Kidney (tissue), 13 donors: ENCODE measurements at regions not wholly inside any gene's neighbourhood (a gene's known extent, or its start where the extent isn't known, plus 50 kb on each side); places are given as distances from the start of the nearest gene placed in this dataset.

ENCODE experiments used
- DNase-seq, 5 donors: peaks; one replicate each; pipeline ENCODE4 v3.0.0-alpha.2; 2013 to 2020
- FAIRE-seq: peaks from 2 replicates; lab custom pipeline; 2012; peaks lifted over from hg19 to GRCh38; lab: Jason Lieb, UNC
- H3K27ac ChIP-seq, 2 donors: one replicate each; pipeline ENCODE4 v1.7.0; 2013; ENCODE audit warnings: low read depth in 2 of 2, low read length in 2 of 2, inconsistent platforms in 1 of 2
- H3K27me3 ChIP-seq: one replicate; pipeline ENCODE4 v1.7.1; 2013; ENCODE audit warnings: low read length, inconsistent platforms; ENCODE audit not compliant: control insufficient read depth, insufficient read depth
- H3K36me3 ChIP-seq, 3 donors: one replicate each; pipeline versions ENCODE4 v1.7.0 to v1.7.1; 2013; ENCODE audit warnings: low read length in 3 of 3, control low read depth in 1 of 3, inconsistent platforms in 1 of 3; ENCODE audit not compliant: insufficient read depth in 3 of 3, control insufficient read depth in 2 of 3
- H3K4me1 ChIP-seq, 3 donors: one replicate each; pipeline versions ENCODE4 v1.7.0 to v1.7.1; 2013; ENCODE audit warnings: low read length in 3 of 3, inconsistent platforms in 1 of 3, low read depth in 1 of 3; ENCODE audit not compliant: control insufficient read depth in 2 of 3, insufficient read depth in 2 of 3
- H3K4me3 ChIP-seq, 3 donors: one replicate each; pipeline versions ENCODE4 v1.7.0 to v1.8.1; 2013; ENCODE audit warnings: low read length in 3 of 3, control low read depth in 1 of 3, inconsistent platforms in 1 of 3
- H3K9ac ChIP-seq, 3 donors: one replicate each; pipeline versions ENCODE4 v1.7.0 to v1.7.1; 2013; ENCODE audit warnings: low read length in 3 of 3, control low read depth in 1 of 3, inconsistent platforms in 1 of 3
- H3K9me3 ChIP-seq, 3 donors: one replicate each; pipeline versions ENCODE4 v1.7.0 to v1.7.1; 2013; ENCODE audit warnings: low read length in 3 of 3, control low read depth in 1 of 3, inconsistent platforms in 1 of 3; ENCODE audit not compliant: control insufficient read depth in 2 of 3, insufficient read depth in 1 of 3
- CTCF ChIP-seq: IDR thresholded peaks from 3 replicates; pipeline ENCODE4 v1.5.1; 2012; ENCODE audit warnings: mild to moderate bottlenecking, moderate library complexity, borderline replicate concordance; ENCODE audit not compliant: insufficient read depth; ENCODE audit errors: extremely low read depth
- intact Hi-C: fragments of 100-400 bp; cut with DNase I; formaldehyde crosslinking; loops from one replicate; pipeline ENCODE4 v1.11.1; 2022
- donor health status: control.
- donor health status: control.
- donor health status: control.
- donor health status: control.
- donor health status: control.
- donor health status: DM: yes; HTN: yes; CAD: no.
- donor health status: Normal renal cell carcinoma (clear cell type).

DNA sequence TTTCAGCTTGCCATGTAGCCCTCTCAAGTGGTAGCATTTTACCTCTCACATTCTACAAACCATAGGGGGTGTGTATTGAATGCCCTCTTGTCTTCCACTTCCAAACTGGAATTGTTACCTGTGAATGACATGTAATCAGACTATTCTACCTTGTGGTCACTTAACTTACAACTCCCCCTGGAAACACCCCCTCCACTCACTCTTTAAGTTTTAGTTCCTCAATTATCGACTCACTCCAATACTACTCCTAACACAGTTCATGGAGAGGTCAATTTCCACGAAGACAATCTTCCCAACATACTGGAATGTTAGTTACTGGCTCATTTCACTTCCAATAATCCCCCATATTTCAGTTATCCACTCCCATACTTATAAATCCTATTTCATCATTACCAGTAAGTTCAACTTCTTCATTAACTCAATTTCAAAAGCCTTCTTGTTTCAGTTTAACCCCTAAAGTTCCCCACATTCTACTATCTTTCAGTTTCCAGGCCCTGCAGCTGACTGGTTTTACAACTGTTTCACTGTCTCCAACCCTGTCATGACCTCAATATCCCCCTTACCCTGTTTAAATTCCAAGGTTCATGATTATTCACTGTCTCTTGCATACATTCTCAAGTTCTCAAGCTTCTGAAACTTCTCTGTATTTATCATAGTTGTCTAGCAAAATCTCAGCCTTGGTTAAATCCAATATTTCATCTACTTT lies 92.5 kb downstream of the C11orf87 start:
- intact Hi-C loops = no loop called here
- H3K4me3 ChIP-seq = no peak overlapping the region
- TF ChIP-seq CTCF = no peak
- H3K27ac ChIP-seq = no peak overlapping the region
- no peak for FAIRE-seq
- DNase-seq = no peak
- no peaks in the 10 kb centered on the region for H3K4me1 ChIP-seq
- H3K9ac ChIP-seq = no peak overlapping the region
- H3K27me3 ChIP-seq = no peaks in the 10 kb centered on the region
- H3K36me3 ChIP-seq = no peaks in the 10 kb centered on the region
- H3K9me3 ChIP-seq = no peaks in the 10 kb centered on the region

GRCh38 chr11:109519253-109519652 lies 97.3 kb downstream of the C11orf87 start:
- FAIRE-seq (no peak), DNase-seq (no peak)
- intact Hi-C loops = no loop called here
- TF ChIP-seq CTCF = no peak
- Histone ChIP-seq H3K4me1 (no peaks in the 10 kb centered on the region), H3K27me3 (no peaks in the 10 kb centered on the region), H3K9me3 (no peaks in the 10 kb centered on the region), H3K9ac (no peak overlapping the region), H3K27ac (no peak overlapping the region), H3K4me3 (no peak overlapping the region), H3K36me3 (no peaks in the 10 kb centered on the region)

GRCh38 chr11:109521571-109522086 lies 99.6 kb downstream of the C11orf87 start:
- DNase-seq (no peak), FAIRE-seq (no peak)
- no peak overlapping the region for H3K4me3 ChIP-seq
- no peaks in the 10 kb centered on the region for H3K9me3 ChIP-seq
- intact Hi-C loops = no loop called here
- no peaks in the 10 kb centered on the region for H3K36me3 ChIP-seq
- no peaks in the 10 kb centered on the region for H3K4me1 ChIP-seq
- H3K27ac ChIP-seq = no peak overlapping the region
- H3K9ac ChIP-seq = no peak overlapping the region
- no peak for TF ChIP-seq CTCF
- H3K27me3 ChIP-seq = no peaks in the 10 kb centered on the region
